Activated CD4-positive, alpha-beta T cell treated with anti-CD3 and anti-CD28 coated beads, Interleukin-2, amount 50 U/mL, for 16 hours (primary cell): ENCODE measurements at regions not wholly inside any gene's neighbourhood (a gene's known extent, or its start where the extent isn't known, plus 50 kb on each side); places are given as distances from the start of the nearest gene placed in this dataset.

Source experiments
- DNase-seq: peaks from one replicate; pipeline ENCODE4 v3.0.0-alpha.2; 2020

GRCh38 chr18:75521816-75522215 lies 94.3 kb upstream of the SMIM21 start:
- DNase-seq = no peak

GRCh38 chr18:75518007-75518406 lies 90.5 kb upstream of the SMIM21 start:
- no peak for DNase-seq

- DNase-seq = no peak
Observed at GRCh38 chr18:75517286-75517685, 89.8 kb upstream of the SMIM21 start.

GRCh38 chr18:75507636-75508035 lies 80.1 kb upstream of the SMIM21 start:
- DNase-seq = no peak

GRCh38 chr18:75506913-75507312 lies 79.4 kb upstream of the SMIM21 start:
- DNase-seq = no peak

- DNase-seq = no peak
Observed at GRCh38 chr18:75504469-75504868, 77.0 kb upstream of the SMIM21 start.

- DNase-seq = no peak
Observed at GRCh38 chr18:75503615-75504014, 76.1 kb upstream of the SMIM21 start.

- DNase-seq = no peak
Observed at GRCh38 chr18:75502286-75502685, 74.8 kb upstream of the SMIM21 start.

- DNase-seq = no peak
Observed at GRCh38 chr18:75500545-75500944, 73.0 kb upstream of the SMIM21 start.

- no peak for DNase-seq
Observed at GRCh38 chr18:75497576-75498235, 70.2 kb upstream of the SMIM21 start.

GRCh38 chr18:75496151-75496550 lies 68.6 kb upstream of the SMIM21 start:
- no peak for DNase-seq

- no peak for DNase-seq
Observed at GRCh38 chr18:75492852-75493251, 65.3 kb upstream of the SMIM21 start.

GRCh38 chr18:75491361-75491760 lies 63.9 kb upstream of the SMIM21 start:
- DNase-seq = no peak

- DNase-seq = no peak
Observed at GRCh38 chr18:75489493-75490190, 62.1 kb upstream of the SMIM21 start.

GRCh38 chr18:75483662-75484061 lies 56.2 kb upstream of the SMIM21 start:
- DNase-seq = no peak

GRCh38 chr18:75482880-75483279 lies 55.4 kb upstream of the SMIM21 start:
- DNase-seq = no peak

GRCh38 chr18:75480487-75480886 lies 53.0 kb upstream of the SMIM21 start:
- DNase-seq = no peak

- peak; percentile 26 for DNase-seq
Observed at GRCh38 chr18:75478996-75479880, 51.7 kb upstream of the SMIM21 start.

GRCh38 chr18:75477900-75478299 lies 50.4 kb upstream of the SMIM21 start:
- DNase-seq = no peak
